HG02763 (cell line): ENCODE measurements at regions not wholly inside any gene's neighbourhood (a gene's known extent, or its start where the extent isn't known, plus 50 kb on each side); places are given as distances from the start of the nearest gene placed in this dataset.

Experiments used
- ATAC-seq: cut with Tn5 transposase; IDR thresholded peaks from one replicate; pipeline ENCODE4 v1.9.1; 2021; ENCODE audit warnings: mild to moderate bottlenecking, moderate library complexity; ENCODE audit not compliant: unreplicated experiment

- no peak for ATAC-seq
These were observed 539.7 kb downstream of the ACTL7B start for GRCh38 chr9:108316066-108316465.

- no peak for ATAC-seq
These were observed 544.0 kb downstream of the ACTL7B start for GRCh38 chr9:108311745-108312144.

GRCh38 chr9:108310202-108310601, 545.6 kb downstream of the ACTL7B start:
- ATAC-seq: no peak

- ATAC-seq: no peak
These were observed 555.2 kb downstream of the ACTL7B start for GRCh38 chr9:108300306-108301287.

GRCh38 chr9:108297073-108297472, 558.7 kb downstream of the ACTL7B start:
- ATAC-seq: no peak

GRCh38 chr9:108296056-108296455, 559.7 kb downstream of the ACTL7B start:
- no peak for ATAC-seq

GRCh38 chr9:108291586-108291932, 564.2 kb downstream of the ACTL7B start:
- no peak for ATAC-seq

GRCh38 chr9:108290839-108291585, 564.8 kb downstream of the ACTL7B start:
- no peak for ATAC-seq

- ATAC-seq: no peak
These were observed 569.1 kb downstream of the ACTL7B start for GRCh38 chr9:108286638-108287206.

- no peak for ATAC-seq
These were observed 572.1 kb downstream of the ACTL7B start for GRCh38 chr9:108283696-108284095.

- ATAC-seq: no peak
These were observed 572.9 kb downstream of the ACTL7B start for GRCh38 chr9:108282872-108283271.

- ATAC-seq: no peak
These were observed 574.1 kb downstream of the ACTL7B start for GRCh38 chr9:108281696-108282095.

GRCh38 chr9:108278341-108278740, 577.4 kb downstream of the ACTL7B start:
- no peak for ATAC-seq

GRCh38 chr9:108277216-108277615, 578.6 kb downstream of the ACTL7B start:
- ATAC-seq: no peak

- ATAC-seq: no peak
These were observed 579.9 kb downstream of the ACTL7B start for GRCh38 chr9:108275906-108276305.

- ATAC-seq: no peak
These were observed 580.8 kb downstream of the ACTL7B start for GRCh38 chr9:108274971-108275370.

GRCh38 chr9:108273988-108274387, 581.8 kb downstream of the ACTL7B start:
- ATAC-seq: no peak

GRCh38 chr9:108272349-108272899, 583.4 kb downstream of the ACTL7B start:
- ATAC-seq: no peak

- no peak for ATAC-seq
These were observed 584.0 kb downstream of the ACTL7B start for GRCh38 chr9:108271646-108272348.

- ATAC-seq: no peak
These were observed 584.5 kb downstream of the ACTL7B start for GRCh38 chr9:108271236-108271635.

GRCh38 chr9:108270561-108270960, 585.2 kb downstream of the ACTL7B start:
- ATAC-seq: no peak
